Ovary (tissue), 3 donors: ENCODE measurements at regions not wholly inside any gene's neighbourhood (a gene's known extent, or its start where the extent isn't known, plus 50 kb on each side); places are given as distances from the start of the nearest gene placed in this dataset.

Experiments used
- CTCF ChIP-seq, 3 donors: fragments of 450-650 bp in 2 of 3; fragments of 200-600 bp in 1 of 3; IDR thresholded peaks; one replicate each; pipeline versions ENCODE4 v1.5.1 to v1.8.0; 2016 to 2022; ENCODE audit warnings: antibody characterized with exemption in 3 of 3, mild to moderate bottlenecking in 1 of 3
- POLR2A ChIP-seq: fragments of 450-650 bp; IDR thresholded peaks from one replicate; pipeline ENCODE4 v1.6.1; 2017; ENCODE audit warnings: antibody characterized with exemption, mild to moderate bottlenecking, moderate library complexity
- donor health status: DM: no; HTN: no; CAD: no.

GRCh38 chr21:18899261-18899660, 495.7 kb upstream of the TMPRSS15 start:
- TF ChIP-seq CTCF (IDR thresholded peaks at IDR 0.05) (no peak), POLR2A (no peak)
